ENCODE measurements at regions not wholly inside any gene's neighbourhood (a gene's known extent, or its start where the extent isn't known, plus 50 kb on each side); places are given as distances from the start of the nearest gene placed in this dataset.
A peak's percentile ranks its signal among the peaks of the same experiment; 100 is the strongest.
"Not testable (repeated sequence)": the region's sequence is repeated elsewhere in the genome, so short reads cannot be mapped to it uniquely, and the experiment has no call there.

DNA sequence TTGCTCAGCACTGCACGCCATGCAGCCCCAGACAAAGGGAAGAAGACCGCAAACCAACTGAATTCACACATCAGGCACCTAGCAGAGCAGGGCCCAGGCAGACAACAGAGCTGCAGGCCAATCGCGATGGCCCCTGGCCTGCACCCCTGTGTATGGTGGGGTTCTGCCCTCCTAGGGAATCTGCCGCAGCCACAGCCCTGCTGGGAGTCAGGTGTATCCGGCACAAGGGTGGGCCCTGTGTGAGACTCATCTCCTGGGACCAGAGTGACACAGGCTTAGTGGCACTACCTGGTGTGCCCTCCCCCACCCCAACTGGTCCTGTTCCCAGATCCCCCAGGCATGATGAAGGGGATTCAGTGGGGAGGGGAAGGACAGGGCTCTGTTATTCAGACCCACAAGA lies 122.8 kb downstream of the ATPSCKMT start:
- DNase-seq: no peak

DNA sequence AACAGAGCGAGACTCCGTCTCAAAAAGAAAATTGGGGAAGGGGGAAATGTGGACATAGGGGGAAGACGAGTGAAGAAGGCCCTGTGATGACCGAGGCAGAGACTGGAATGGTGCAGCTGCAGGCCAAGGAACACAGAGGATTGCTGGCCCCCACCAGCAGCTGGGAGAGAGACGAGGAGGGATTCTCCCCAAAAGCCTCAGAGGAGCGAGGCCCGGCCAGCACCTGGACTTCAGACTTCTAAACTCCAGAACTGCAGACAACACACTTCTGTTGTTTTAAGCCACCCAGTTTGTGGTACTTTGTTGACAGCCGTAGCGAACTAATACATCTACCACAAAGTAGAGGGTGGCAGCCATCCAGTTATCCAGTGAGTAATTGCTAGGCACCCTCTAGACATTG lies 124.6 kb downstream of the ATPSCKMT start:
- DNase-seq: no peak

DNA sequence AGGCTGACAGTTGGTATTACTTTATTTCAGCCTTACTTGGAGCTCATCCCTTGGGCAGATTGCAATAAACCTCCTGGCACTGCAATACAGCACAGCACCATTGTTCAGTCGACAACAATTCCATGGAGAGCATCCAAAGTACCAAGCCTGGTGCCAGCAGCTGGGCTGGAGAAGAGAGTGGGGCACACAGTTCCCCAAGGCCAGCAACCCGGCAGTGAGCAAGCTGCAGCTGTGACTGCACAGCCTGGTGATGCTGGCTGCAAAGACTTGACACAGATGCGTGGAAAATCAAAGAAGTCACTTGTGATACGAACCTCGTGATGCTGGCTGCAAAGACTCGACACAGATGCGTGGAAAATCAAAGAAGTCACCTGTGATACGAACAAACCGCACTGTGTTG lies 125.4 kb downstream of the ATPSCKMT start:
- no peak for DNase-seq

DNA sequence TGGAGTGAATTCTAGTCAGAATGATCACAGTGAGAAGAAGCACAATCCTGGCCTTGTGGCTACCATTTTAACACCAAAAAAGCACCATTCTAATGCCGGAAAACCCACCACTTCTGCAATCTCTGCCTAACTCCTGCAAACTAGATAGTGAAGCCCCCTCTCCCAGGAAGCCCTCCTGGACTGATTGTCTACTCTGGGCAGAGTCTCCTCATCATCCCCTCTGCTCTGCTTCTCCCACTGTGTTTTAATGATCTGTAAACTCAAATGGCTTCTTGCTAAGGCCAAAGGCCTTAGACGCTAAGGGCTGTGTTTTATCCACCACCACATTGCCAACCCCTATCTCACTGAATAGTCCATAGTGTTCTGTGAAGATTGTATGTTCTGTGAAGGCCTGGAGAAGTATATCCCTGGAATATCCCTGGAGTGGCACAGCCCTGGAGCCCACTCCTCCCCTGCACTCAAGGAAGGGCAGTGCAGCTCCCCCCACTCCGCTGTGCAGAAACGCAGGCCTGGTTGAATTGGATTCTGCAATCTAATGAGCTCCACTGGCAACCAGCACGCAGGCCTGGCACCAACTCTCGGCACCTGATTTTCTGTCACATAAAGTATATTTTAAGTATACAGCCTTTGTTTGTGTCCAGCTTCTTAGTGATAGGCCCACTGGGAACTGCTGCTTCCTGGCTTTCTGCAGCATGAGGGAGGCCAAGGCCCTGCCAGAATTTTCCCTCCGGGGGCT lies 126.3 kb downstream of the ATPSCKMT start:
- DNase-seq: no peak

- no peak for DNase-seq
These were observed 127.5 kb downstream of the ATPSCKMT start for GRCh38 chr5:10122076-10122726.

DNA sequence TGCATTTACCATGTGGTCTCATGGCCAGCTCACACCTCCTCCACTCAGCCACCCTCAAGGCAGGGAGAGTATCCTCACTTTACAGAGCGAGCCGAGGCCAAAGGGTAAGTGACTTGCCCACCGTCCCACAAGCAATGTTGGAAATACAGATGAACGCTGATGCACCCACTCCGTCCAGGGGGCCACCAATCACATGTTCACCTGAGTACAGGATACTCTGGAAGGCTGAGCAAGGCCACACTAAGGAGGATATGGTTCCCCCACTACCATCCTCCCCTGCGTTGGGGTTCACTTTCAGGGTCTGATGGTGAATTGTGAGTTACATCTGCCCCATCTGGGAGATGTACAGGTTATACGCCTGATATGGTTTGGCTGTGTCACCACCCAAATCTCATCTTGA lies 128.8 kb downstream of the ATPSCKMT start:
- no peak for DNase-seq

DNA sequence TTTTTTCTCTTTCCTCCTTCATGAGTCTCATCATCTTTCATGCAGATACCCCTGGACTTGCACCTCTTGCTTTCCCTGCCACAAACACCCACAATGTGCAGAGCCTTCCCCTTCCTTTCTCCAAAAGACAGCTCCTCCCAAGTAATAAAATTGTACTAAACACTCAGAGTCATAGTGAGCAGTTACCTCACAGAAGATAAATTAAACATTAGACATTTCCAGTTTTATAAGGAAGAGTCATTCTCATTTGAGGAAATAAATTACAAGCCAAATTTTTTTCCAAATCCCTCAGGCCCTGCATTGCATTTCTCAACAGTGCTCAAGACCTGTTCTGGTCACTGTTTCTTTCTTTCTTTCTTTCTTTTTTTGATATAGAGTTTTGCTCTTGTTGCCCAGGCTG lies 131.5 kb downstream of the ATPSCKMT start:
- DNase-seq: no peak

DNA sequence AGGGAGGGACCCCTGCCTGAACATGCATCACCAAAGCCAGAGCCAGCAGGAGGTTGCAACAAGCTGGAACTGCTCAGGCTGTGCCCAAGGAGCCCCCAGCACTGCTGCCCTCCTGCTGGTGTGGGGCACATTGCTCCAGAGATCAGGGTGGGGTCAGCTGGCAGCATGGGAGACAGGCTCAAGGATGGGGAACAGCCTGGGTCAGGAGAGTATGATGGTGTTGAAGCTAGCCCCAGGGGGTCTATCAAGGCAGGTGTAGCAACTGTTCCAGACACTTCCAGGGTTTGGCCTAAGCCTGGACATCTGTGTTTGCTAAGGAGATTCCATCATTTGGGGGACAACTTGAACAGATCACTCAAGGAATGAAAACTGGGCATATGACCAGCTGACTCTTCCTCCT lies 133.1 kb downstream of the ATPSCKMT start:
- no peak for DNase-seq

DNA sequence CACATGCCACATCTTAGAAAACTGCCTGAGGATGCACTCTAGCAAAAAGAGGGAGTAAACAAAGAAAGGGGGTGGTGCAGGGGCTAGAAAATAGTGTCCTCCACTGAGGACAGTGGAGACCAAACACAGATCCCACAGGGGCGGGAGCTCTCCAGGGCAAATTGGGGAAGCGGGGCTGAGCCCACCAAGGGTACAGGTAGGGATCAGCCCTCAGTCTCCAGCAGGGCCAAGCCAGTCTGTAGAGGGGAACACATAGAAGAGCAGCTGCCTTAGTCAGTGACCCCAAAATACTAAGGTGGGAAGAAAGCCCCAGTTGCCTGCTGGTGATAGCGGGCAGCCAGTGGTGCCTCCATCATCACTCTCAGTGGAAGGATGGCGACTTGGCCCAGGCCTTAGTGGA lies 134.0 kb downstream of the ATPSCKMT start:
- DNase-seq: no peak

GRCh38 chr5:10111571-10111970 lies 138.1 kb downstream of the ATPSCKMT start:
- DNase-seq: peak; percentile 65

- no peak for DNase-seq
These were observed 139.5 kb downstream of the ATPSCKMT start for GRCh38 chr5:10110228-10110627.

DNA sequence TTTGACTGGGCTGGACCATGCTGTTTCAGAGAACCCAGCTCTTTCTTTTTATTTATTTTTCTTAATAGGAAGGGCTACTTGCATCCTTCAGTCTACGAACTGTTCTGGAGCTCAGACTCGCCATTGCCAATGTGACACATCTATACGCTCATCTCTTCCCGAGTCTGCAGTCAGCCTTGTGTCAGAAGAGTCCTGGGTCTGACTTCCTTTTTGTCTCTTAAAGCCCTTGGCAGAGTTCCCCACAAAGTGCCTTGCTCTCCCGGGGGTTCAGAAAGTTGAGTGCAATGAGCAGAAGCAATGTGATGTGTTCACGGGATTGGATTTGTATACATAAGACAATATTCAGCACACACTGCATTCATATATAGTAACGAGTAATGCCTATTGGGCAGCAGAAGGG lies 140.4 kb downstream of the ATPSCKMT start:
- no peak for DNase-seq

- DNase-seq: no peak
These were observed 142.9 kb downstream of the ATPSCKMT start for GRCh38 chr5:10106806-10107205.

DNA sequence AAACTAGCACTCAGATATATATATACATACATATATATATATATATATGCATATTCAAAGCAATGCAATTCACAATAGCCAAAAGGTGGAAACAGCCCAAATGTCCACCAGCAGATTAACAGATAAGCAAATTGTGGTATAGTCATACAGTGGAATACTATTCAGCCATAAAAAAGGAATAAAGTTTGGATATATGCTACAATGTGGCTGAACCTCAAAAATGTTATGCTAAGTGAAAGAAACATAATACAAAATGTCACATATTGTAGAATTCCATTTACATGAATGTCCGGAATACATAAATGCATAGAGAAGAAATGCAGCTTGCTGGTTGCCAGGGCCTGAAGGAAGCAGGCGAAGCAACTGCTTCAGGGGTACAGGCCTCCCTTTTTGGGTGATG lies 143.4 kb downstream of the ATPSCKMT start:
- no peak for DNase-seq

DNA sequence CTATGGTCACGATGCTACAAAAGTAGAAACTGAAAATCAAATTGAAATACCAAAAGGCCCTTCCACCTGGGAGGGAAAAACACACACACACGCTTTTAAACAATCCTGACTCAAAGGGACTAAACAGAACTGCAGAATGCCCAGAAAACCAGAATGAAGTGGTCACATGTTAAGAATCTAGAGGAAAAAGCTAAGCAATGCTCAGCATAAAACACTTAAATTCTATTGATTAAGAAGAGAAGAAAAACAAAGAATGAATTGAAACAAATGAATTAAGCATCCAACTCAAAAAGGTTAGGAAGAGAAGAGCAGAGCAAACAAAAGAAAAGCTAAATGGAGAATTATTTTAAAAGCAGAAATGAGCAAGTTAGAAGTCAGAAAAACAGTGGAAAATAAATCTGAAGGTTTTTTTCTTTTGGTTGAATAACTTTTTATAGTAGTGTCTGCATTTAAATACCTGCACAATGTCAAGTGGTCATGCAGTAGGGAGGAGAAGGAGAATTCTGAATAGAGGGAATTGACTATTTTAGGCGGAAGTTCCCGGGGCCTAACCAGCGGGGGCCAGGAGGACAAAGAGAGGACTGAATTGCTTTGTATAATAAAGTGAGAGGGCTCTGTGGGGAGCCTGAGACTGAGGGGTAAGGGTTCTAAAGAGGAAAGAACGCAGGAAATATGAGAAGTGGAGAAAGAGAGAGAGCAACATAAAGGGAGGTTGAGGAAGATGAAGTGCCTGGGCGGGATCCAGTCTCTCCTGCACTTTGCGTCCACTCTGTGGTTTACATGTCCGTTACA lies 146.8 kb downstream of the ATPSCKMT start:
- DNase-seq: no peak

- DNase-seq: not testable (repeated sequence)
These were observed 147.5 kb downstream of the ATPSCKMT start for GRCh38 chr5:10102235-10102634.

GRCh38 chr5:10099548-10099947 lies 150.1 kb downstream of the ATPSCKMT start:
- DNase-seq: no peak

DNA sequence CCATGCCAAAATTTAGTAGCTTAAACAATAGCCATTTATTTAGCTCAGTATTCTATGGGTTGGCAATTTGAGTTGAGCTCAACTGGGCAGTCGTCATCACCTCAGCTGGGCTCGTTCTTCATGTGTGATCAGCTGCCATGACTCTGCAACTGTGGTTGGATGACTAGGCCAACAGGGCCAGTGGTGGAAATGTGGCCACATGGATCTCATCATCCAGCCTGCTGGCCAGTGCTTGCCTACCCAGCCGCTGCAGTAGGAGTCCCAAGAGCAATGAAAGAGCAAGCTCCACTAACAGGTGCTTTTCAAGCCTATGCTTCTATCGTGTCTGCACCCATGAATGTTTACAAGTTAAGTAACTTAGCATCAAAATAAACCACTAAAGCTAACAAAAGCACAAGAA lies 158.0 kb downstream of the ATPSCKMT start:
- DNase-seq: peak; percentile 26

DNA sequence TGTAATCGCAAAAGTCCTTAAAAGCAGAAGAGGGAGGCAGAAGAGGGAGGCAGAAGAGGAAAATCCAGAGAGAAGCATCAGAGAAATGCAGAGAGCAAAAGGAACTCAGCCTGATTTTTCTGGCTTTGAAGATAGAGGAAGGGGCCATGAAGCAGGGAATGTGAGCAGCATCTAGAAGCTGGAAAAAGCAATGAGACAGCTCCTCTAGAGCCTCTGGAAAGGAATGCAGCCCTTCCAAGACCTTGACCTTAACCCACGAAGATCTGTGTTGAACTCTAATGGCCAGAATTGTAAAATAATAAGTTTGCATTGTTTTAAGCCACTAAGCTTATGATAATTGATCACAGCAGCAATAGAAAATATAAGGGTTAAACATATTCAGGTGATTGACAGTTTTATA lies 159.6 kb downstream of the ATPSCKMT start:
- no peak for DNase-seq

- DNase-seq: no peak
These were observed 164.5 kb downstream of the ATPSCKMT start for GRCh38 chr5:10085185-10085584.

- DNase-seq: no peak
These were observed 168.1 kb downstream of the ATPSCKMT start for GRCh38 chr5:10081584-10081983.

GRCh38 chr5:10077791-10078545 lies 171.7 kb downstream of the ATPSCKMT start:
- DNase-seq: no peak

- DNase-seq: peak; percentile 29
These were observed 176.1 kb downstream of the ATPSCKMT start for GRCh38 chr5:10073441-10074104.
